ENCODE measurements at regions not wholly inside any gene's neighbourhood (a gene's known extent, or its start where the extent isn't known, plus 50 kb on each side); places are given as distances from the start of the nearest gene placed in this dataset.

- no peaks in the 10 kb centered on the region for H3K9me3 ChIP-seq (ENCODE audit: control insufficient read depth, insufficient read depth, low read depth, low read length)
- H3K27ac ChIP-seq (ENCODE audit: extremely low read depth, low read depth, low read length), result no peak overlapping the region
- H3K4me3 ChIP-seq (ENCODE audit: low read depth, low read length), result no peak overlapping the region
- TF ChIP-seq BCL11A (tag by site-specific recombination; IDR thresholded peaks at IDR 0.05; ENCODE audit: low read depth) (no peak), PRDM2 (tag by site-specific recombination; IDR thresholded peaks at IDR 0.05; ENCODE audit: borderline replicate concordance) (no peak), ZBTB44 (tag by site-specific recombination; IDR thresholded peaks at IDR 0.05) (no peak), ZNF701 (tag by site-specific recombination; IDR thresholded peaks at IDR 0.05) (no peak), YY2 (tag by site-specific recombination; IDR thresholded peaks at IDR 0.05) (no peak), TCF7L2 (IDR thresholded peaks at IDR 0.05; ENCODE audit: borderline replicate concordance, low read depth, low read length) (no peak), FEZF1 (tag by site-specific recombination; IDR thresholded peaks at IDR 0.05) (no peak), ZNF2 (tag by site-specific recombination; IDR thresholded peaks at IDR 0.05) (no peak), ZNF596 (tag by site-specific recombination; IDR thresholded peaks at IDR 0.05) (no peak), ZNF707 (tag by site-specific recombination; IDR thresholded peaks at IDR 0.05) (no peak), ZNF580 (tag by site-specific recombination; IDR thresholded peaks at IDR 0.05) (no peak), ZNF24 (tag by site-specific recombination; IDR thresholded peaks at IDR 0.05) (no peak), ZNF23 (tag by site-specific recombination; IDR thresholded peaks at IDR 0.05; ENCODE audit: borderline replicate concordance) (no peak), ZFP69B (tag by site-specific recombination; IDR thresholded peaks at IDR 0.05) (no peak), ZNF274 (IDR thresholded peaks at IDR 0.05; ENCODE audit: low read length) (no peak), ZNF274 (tag by site-specific recombination; IDR thresholded peaks at IDR 0.05; ENCODE audit: borderline replicate concordance) (no peak), RBAK (tag by site-specific recombination; IDR thresholded peaks at IDR 0.05) (no peak)
- ChIA-PET CTCF (interaction anchor here (0.8 kb wide), 1 partner anchor 60 kb away, joined by 3 read pairs; no protein-coding TSS in a partner anchor), POLR2A (no interaction called here)
- H3K36me3 ChIP-seq (ENCODE audit: control insufficient read depth in 2 of 2, insufficient read depth in 1 of 2, low read length in 2 of 2), result no peaks in the 10 kb centered on the region
- H3K4me1 ChIP-seq (ENCODE audit: control insufficient read depth, insufficient read depth, low read length), result peaks cover under 1% of the 10 kb centered on the region; the same call in 1 of the 2 replicates
Observed at GRCh38 chr6:82066196-82066595, 181.3 kb downstream of the IBTK start.

GRCh38 chr6:82063574-82063973 lies 184.0 kb downstream of the IBTK start:
- H3K36me3 ChIP-seq (ENCODE audit: control insufficient read depth in 2 of 2, insufficient read depth in 1 of 2, low read length in 2 of 2), result no peaks in the 10 kb centered on the region
- ChIA-PET POLR2A (no interaction called here), CTCF (no interaction called here)
- no peaks in the 10 kb centered on the region for H3K4me1 ChIP-seq (ENCODE audit: control insufficient read depth, insufficient read depth, low read length)
- H3K9me3 ChIP-seq (ENCODE audit: control insufficient read depth, insufficient read depth, low read depth, low read length), result no peaks in the 10 kb centered on the region
- H3K27ac ChIP-seq (ENCODE audit: extremely low read depth, low read depth, low read length), result no peak overlapping the region
- no peak overlapping the region for H3K4me3 ChIP-seq (ENCODE audit: low read depth, low read length)
- TF ChIP-seq ZNF18 (tag by site-specific recombination; IDR thresholded peaks at IDR 0.05) (no peak), ZNF610 (tag by site-specific recombination; IDR thresholded peaks at IDR 0.05; ENCODE audit: borderline replicate concordance) (no peak), OVOL3 (tag by site-specific recombination; IDR thresholded peaks at IDR 0.05) (no peak), ZNF544 (tag by site-specific recombination; IDR thresholded peaks at IDR 0.05) (no peak), ZFHX2 (tag by site-specific recombination; conservative IDR thresholded peaks at IDR 0.05) (no peak), ZBTB11 (tag by site-specific recombination; conservative IDR thresholded peaks at IDR 0.05; ENCODE audit: low read depth) (no peak), OSR2 (tag by site-specific recombination; IDR thresholded peaks at IDR 0.05) (no peak), ZNF76 (tag by site-specific recombination; IDR thresholded peaks at IDR 0.05; ENCODE audit: borderline replicate concordance, low read depth) (no peak)

Measured in HEK293 (cell line).